HG02642 (cell line): ENCODE measurements at regions not wholly inside any gene's neighbourhood (a gene's known extent, or its start where the extent isn't known, plus 50 kb on each side); places are given as distances from the start of the nearest gene placed in this dataset.

ENCODE experiments used
- ATAC-seq: cut with Tn5 transposase; IDR thresholded peaks from one replicate; pipeline ENCODE4 v1.9.1; 2021; ENCODE audit warnings: mild to moderate bottlenecking; ENCODE audit not compliant: unreplicated experiment, poor library complexity

DNA sequence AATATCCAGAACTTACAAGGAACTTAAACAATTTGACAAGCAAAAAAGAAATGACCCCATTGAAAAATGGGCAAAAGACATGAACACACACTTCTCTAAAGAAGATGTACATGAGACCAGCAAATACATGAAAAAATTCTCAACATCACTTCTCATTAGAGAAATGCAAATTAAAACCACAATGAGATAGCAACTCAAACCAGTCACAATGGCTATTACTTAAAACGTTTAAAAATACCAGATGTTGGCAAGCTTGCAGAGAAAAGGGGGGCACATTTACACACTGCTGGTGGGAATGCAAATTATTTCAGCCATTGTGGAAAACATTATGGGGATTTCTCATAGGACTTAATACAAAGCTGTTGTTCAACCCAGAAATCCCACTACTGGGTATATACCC, 1634.0 kb downstream of the NCAM2 start:
- ATAC-seq: no peak

DNA sequence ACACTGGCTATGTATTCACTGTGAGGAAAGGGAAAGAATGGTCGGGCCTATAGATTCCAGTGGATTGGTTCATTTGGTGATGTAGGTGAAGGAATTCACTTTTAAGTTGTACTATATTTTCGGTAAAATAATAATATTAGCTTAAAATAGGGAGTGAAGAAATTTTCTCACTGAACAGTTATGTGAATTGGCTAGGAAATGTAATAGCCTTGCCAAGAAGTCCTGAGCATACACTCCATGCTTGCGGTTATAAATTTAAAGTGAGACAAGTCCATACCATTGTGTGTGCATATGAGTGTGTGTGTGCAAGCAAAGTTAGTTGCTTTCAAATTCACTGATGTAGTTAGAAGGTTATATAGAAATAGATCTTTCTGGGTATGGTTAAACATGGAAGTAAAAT, 1651.0 kb downstream of the NCAM2 start:
- ATAC-seq: no peak

DNA sequence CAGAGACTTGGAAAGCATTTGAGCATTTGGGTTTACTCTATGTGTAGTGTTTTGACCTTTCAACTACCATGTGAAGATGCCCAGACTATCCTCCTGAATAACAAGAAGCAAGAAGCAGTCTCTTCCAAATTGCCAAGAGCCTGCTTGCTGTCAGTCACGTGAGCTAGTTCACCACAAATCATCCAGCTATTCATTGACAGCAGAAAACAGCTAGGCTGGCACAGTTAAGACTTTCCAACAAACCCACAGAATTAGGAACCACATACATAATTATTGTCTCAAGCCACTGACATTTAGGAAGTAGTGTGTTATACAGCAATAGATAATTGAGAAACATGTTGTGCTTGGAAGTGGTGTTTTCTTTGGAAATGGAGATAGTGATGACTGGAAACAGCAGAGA, 1652.0 kb downstream of the NCAM2 start:
- no peak for ATAC-seq

DNA sequence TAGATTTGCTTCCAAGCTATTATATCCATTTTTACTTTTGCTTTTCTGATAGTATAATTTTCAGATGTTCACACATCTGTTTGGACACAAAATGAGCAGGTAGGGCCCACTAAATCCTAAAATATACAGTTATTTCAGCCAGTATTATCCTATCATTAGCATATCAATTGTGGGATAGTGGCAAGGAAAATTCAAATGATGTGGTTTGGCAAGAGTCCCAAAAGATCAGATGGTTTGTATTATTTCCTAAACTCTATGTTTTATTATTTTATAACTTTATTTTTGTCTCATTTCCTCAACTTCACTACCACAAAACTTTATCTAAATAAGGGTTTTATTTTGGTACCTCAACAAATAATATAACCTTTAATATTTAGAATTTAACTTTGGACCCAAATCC, 1659.6 kb downstream of the NCAM2 start:
- no peak for ATAC-seq

DNA sequence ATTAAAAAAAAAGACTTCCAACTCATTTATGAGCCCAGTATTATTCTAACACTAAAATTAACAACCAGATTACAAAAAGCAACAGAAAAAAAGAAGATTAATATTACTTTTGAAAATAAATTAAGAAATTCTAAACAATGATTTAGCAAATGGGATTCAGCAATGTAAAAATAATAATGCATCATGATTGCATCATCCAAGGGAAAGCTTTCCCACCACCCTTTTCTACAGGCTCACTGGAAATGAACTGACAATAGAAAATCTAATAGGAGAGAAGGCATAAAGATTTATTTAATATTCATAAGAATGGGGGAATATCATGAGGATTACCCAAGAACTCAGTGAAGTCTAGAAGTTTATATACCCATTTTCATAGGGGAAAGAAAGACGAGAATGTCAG, 1671.9 kb downstream of the NCAM2 start:
- no peak for ATAC-seq

DNA sequence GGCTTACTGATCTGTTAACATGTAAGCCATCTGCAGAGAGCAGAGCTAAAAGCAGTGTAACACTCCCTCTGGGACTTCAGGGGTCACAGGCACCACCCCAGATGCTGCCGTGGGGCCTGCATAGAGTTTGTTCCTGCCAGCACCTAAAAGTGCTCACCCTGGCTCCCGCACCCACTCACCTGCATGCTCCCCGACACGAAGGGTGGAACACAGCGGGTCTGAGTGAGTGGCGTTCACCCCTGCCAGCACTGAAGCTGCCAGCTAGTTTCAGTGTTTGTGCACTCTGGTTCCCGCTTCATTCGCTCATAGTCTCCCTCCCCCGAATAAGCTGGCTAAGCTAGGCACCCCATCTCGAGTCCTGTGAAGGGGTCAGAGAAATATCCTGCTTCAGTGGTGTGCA, 1681.0 kb downstream of the NCAM2 start:
- ATAC-seq: no peak

DNA sequence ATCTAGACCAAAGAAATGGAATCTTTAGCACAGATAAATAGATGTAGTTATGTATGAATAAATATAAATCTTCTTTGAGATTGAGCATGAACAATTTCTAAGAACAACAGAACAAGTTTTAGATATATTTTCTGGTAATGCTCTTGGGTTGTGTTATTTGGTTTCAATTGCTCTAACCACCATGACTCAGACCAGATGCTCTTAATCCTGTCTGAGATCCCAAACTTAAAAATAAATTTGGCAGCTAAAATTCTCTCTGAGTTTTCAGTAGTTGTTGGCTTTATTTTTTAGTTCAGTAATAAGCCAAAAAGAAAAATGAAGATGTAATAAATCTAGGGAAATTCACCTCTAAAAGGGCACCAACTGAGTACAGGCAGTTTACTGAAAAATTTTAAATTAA, 1693.4 kb downstream of the NCAM2 start:
- ATAC-seq: no peak

DNA sequence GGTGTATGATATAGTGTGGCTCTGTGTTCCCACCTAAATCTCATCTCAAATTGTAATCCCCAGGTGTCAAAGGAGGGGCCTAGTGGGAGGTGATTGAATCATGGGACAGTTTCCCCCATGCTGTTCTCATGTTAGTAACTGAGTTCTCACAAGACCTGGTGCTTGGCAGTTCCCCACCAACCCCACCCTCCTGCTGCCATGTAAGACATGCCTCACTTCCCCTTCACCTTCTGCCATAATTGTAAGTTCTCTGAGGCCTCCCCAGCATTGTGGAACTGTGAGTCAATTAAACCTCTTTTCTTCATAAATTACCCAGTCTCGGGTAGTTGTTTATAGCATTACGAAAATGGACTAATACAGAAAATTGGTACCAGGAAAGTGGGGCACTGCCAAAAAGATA, 1705.3 kb downstream of the NCAM2 start:
- ATAC-seq: no peak

DNA sequence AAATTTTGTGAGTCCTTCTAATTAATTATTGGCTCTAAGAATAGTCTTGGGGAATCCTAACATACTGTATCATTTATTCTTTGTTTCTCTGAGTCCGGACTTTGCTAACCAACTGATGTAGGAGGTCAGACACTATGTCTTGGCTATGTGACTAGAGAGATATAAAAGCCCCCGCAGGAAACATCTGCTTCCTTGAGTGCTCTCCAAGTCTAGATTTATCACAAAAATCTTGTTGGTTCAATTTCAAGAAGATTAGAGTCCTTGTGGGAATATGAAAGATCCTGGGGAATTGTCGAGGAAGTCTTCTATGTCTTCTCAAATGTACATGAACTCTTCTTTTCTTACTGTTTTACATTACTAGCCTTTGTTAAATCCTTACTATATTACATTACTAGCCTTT, 1712.5 kb downstream of the NCAM2 start:
- ATAC-seq: no peak

DNA sequence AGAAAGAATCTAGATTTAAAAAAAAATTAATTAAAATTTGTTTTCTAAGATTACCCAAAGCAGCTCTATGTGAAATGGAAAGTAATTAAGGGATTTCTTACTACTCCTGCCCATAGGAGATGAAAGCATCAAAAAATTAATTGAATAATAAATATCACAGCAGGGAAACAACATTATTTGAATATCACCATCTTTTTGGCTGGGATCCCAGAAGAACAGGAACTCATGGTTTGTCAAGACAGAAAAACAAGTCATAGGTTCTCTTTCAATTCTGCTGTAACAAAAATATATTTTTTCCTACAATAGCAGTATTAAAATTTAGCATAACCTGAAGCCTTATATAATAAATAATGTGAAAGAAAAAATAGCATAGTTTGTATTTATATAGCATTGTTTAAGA, 1713.4 kb downstream of the NCAM2 start:
- ATAC-seq: no peak

DNA sequence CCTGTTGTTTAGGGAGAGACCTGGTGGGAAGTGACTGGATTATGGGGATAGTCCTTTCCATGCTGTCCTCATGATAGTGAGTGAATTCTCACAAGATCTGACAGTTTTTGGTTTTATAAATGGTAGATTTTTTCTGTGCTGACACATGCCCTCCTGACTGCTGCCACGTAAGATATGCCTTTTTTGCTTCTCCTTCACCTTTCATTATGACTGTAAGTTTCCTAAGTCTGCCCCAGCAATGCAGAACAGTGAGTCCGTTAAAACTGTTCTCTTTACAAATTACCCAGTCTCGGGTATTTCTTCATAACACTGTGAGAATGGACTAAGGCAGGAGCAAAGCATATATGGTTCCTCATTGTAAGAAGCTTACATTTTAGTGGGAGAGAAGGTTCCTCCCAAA, 1727.2 kb downstream of the NCAM2 start:
- no peak for ATAC-seq

DNA sequence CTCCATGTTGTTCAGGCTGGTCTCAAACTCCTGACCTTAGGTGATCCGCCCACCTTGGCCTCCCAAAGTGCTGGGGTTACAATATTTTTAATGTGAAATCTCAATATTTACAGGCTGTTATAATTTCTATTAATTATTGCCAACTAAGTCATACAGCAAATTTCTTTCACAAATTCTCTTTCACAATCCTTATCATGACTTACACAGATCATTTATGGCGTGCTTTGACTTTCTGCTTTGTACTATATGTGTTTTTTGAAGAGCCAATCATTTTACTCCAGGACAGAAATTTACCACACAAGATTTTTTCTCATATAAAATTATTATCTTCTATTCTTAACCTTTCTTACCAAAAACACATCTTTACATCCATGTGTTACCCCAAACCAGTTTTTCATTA, 1729.9 kb downstream of the NCAM2 start:
- no peak for ATAC-seq

DNA sequence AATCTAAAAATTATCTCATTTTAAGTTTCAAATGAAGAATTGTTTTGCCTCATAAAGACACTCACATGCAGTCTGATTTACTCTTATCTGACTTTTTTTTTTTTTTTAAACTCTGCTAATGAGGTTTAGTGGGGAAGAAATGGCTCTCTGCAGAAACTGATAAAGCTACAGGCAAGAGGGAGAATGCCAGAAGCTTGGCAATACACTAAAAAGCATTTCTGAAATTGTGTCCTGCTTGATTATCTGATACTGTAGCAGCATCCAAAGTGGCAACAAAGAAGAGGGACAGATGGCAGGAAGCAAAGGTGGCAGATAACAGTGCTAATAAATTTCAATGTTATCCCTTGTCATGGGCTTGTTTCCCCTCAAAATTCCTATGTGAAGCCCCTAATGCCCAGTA, 1744.9 kb downstream of the NCAM2 start:
- ATAC-seq: no peak

DNA sequence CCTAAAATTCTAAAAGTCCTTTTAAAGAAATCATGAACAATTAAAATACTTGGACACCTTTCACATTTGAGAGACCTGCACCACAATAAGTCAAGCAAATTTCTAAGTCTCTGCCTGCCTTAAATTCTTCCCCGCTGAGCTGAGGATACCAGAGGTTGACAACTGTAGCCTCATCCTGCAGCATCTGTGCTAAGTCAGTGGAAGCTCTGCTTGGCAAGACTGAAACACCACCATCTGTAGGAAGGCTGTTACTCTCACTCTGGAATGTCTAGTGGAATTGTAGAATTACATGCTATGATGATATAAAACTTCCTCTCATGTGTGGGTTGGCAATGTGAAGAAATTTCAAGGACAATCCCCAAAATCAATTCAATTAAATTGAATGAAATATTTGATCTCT, 1756.5 kb downstream of the NCAM2 start:
- ATAC-seq: no peak

DNA sequence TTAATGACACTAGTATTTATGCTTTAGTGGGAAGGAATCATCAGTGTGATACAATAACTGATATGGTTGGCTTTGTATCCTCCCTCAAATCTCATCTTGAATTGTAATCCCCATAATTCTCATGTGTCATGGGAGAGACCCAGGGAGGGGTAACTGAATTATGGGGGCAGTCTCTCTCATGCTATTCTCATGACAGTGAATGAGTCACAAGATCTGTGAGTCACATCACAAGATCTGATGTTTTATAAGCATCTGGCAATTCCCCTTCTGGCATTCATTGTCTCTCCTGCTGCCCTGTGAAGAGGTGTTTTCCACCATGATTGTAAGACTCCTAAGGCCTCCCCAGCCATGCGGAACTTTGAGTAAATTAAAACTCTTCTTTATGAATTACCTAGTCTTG, 1760.3 kb downstream of the NCAM2 start:
- no peak for ATAC-seq

DNA sequence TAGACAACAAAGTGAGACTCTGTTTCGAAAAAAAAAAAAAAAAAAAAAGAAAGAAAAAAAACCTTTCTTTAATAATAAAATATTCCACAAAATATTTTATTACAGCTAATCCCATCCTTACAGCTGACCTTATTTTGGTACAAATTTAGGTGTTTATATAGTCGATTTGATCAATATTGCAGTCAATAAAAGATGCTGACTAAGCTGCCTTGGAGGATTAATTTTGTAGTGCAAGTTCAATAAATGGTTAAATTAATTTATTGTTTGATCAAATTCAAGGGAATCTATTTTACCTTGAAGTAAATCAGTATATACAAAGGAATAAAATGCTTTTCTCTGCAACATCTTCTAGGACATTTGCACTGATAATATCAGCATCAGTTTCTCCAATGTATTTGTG, 1764.3 kb downstream of the NCAM2 start:
- ATAC-seq: no peak

DNA sequence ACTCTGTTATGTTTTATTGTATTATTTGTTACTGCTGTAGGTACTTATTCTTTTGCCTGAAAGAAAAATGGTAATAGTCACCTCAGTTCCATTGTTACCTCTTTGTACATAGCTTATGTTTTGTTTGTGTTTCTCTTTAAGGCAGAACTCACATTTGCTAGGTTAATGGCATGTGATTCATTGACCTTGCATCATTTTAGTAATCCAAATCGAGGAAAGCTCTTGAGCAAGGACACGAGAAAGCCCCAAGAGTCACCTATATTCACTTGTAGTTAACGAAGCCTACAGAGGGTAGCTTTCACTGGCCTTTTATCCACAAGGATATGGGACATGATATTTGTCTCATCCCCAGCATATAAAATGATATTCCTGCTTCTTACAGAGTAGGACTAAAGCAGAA, 1765.2 kb downstream of the NCAM2 start:
- ATAC-seq: no peak

DNA sequence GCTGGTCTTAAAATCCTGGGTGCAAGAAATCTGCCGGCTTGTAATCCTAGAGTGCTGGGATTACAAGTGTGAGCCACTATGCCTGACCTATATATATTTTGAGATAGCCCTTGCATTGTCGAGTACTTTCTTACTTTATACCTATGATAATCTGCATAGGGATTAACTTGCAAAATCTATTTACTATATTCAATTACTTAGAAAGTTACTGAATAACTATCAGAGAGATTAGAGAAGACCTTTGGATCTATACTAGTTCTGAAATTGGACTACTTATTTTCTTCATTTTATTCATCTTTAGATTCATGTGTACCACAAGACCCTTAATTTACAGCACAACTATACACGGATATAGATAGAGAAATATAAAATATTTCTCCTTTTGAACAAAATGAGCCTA, 1766.0 kb downstream of the NCAM2 start:
- no peak for ATAC-seq

DNA sequence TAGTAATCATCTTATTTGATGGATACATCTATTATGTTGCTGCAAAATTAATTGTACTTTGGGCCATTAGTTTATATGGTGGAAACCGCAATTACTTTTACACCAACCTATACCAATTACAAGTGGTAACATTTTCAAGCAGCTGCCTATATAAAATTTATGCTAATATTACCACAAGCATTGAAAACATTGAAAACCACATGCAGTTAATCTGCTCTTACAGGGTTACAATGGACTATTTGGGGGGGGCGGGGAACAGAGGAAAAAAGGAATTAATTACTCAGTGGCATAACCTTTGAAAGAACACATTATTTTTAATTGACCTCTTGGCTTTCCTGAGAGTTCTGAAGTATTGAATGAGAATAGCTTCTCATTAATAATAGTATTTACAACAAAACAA, 1793.2 kb downstream of the NCAM2 start:
- no peak for ATAC-seq

DNA sequence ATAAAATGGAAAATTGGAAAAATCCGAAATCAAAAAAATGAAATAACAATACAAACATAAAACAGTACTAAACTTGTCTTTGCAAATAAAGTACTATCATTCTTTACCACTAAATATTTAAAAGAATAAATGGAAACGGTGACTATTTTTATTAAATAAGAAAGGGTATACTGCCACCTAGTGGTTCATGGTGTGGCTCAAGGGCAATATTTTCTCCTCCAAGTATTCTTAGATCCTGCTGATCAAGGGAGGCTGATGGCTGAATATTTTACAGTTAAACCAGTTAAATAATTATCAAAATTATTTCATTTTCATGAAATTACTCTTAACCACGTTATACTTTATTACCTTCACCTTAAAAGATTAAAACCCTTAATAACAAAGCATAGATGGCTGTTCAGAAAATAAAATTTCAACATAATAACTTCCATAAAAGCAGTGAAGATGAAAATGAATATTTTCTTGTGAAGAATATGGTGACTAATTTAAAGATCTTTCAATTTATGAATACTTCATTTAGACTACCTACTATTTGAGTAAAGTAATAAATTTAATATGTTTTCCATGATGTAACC, 1793.9 kb downstream of the NCAM2 start:
- ATAC-seq: no peak

DNA sequence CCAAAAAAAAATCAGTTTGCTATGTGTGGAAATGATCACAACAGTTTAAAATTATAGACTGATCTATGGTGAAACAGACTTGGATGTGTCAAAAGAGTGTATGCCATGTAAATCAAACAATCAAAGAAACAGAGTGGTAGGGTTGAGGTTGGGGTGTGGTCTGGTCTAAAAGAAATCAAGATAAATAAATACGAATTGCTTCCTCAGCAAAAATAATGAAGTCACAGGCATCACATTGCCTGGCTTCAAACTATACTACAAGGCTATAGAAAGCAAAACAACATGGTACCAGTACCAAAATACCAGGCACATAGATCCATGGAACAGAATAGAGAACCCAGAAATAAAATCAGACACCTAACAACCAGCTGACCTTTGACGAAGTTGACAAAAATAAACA, 1796.9 kb downstream of the NCAM2 start:
- ATAC-seq: no peak

DNA sequence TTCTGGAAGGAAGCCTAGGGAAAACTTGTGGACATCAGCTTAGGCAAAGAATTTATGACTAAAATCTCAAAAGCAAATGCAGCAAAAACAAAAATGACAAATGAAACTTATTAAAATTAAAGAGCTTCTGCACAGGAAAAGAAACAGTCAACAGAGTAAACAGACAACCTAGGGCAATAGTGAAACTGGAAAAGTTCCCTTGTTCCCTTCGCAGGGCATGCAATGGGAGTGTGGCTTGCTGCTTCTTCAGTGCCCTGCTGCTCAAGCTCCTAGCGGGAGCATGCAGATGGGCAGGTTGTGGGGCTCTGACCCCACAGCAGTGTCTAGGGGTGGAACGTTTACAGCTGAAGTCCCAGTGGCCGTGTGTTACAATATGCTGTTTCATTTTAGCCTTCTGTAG, 1797.4 kb downstream of the NCAM2 start:
- no peak for ATAC-seq

DNA sequence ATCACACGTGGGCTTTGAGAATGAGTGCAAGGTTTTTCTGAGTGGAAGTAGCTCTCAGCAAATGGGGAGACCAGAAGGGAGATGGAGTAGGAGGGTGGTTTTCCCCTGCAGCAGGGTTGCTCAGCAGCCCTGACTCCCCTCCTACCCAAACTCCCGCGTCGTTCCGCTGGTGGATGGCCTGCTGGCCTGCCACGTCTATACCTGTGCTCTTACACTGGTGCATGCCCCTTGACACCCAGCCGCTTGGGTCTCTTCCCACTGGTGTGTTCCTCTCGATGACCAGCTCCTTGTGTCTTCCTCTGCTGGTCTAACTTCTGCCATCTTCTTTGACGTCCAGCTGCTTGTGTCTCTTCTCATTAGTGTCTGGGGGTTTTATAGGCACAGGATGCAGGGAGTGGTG, 1797.9 kb downstream of the NCAM2 start:
- no peak for ATAC-seq
